ENCODE measurements at regions not wholly inside any gene's neighbourhood (a gene's known extent, or its start where the extent isn't known, plus 50 kb on each side); places are given as distances from the start of the nearest gene placed in this dataset.

- TF ChIP-seq, protein P1, sequence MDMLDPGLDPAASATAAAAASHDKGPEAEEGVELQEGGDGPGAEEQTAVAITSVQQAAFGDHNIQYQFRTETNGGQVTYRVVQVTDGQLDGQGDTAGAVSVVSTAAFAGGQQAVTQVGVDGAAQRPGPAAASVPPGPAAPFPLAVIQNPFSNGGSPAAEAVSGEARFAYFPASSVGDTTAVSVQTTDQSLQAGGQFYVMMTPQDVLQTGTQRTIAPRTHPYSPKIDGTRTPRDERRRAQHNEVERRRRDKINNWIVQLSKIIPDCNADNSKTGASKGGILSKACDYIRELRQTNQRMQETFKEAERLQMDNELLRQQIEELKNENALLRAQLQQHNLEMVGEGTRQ (IDR thresholded peaks at IDR 0.05) = no peak
- TF ChIP-seq CTCF (IDR thresholded peaks at IDR 0.05) (no peak), REST (IDR thresholded peaks at IDR 0.05) (no peak), EHMT2 (IDR thresholded peaks at IDR 0.05; ENCODE audit: low read depth) (no peak), HDAC2 (IDR thresholded peaks at IDR 0.05) (no peak)
These were observed 217.5 kb downstream of the DRD1 start (continued) for GRCh38 chr5:175226506-175226905.

GRCh38 chr5:175223291-175223690, 220.7 kb downstream of the DRD1 start:
- Histone ChIP-seq H3K4me3 (no peak overlapping the region), H3K9me3 (no peaks in the 10 kb centered on the region), H3K27ac (no peak overlapping the region), H3K4me2 (no peak overlapping the region), H3K4me1 (peaks cover 7% of the 10 kb centered on the region; the same call in 1 of the 3 replicates)
- FAIRE-seq (no peak), DNase-seq (ENCODE audit: low read depth in 1 of 2, low spot score in 1 of 2) (no peak), ATAC-seq (no peak)
- ChIA-PET POLR2A (no interaction called here), CTCF (interaction anchor here (0.9 to 2.1 kb wide), 3 partner anchors 12 to 107 kb away, joined by 3 to 9 read pairs (median 5); no protein-coding TSS in a partner anchor)
- no peak for TF ChIP-seq HMGXB4 (CRISPR knock-in tag; IDR thresholded peaks at IDR 0.05; ENCODE audit: borderline replicate concordance)
- no peak for TF ChIP-seq NFE2L2 (conservative IDR thresholded peaks at IDR 0.05; ENCODE audit: low read length)
- TF ChIP-seq MAFK (IDR thresholded peaks at IDR 0.05; ENCODE audit: partially characterized antibody) = no peak
- TF ChIP-seq BCL3 (IDR thresholded peaks at IDR 0.05) = no peak
- TF ChIP-seq HOXB13 (CRISPR knock-in tag; IDR thresholded peaks at IDR 0.05; ENCODE audit: low read depth) = no peak
- TF ChIP-seq RARB (CRISPR knock-in tag; IDR thresholded peaks at IDR 0.05) = no peak
- TF ChIP-seq HOXA7 (CRISPR knock-in tag; IDR thresholded peaks at IDR 0.05) = no peak
- no peak for TF ChIP-seq E2F6 (IDR thresholded peaks at IDR 0.05; ENCODE audit: borderline replicate concordance, low read depth)
- TF ChIP-seq TFCP2L1 (CRISPR knock-in tag; IDR thresholded peaks at IDR 0.05) = no peak
- TF ChIP-seq NPAS2 (CRISPR knock-in tag; IDR thresholded peaks at IDR 0.05; ENCODE audit: borderline replicate concordance) = no peak
- TF ChIP-seq CHD2 (IDR thresholded peaks at IDR 0.05; ENCODE audit: low read length, partially characterized antibody) = no peak
- TF ChIP-seq GATA3 (IDR thresholded peaks at IDR 0.05; ENCODE audit: borderline replicate concordance) = no peak
- no peak for TF ChIP-seq EHF (CRISPR knock-in tag; IDR thresholded peaks at IDR 0.05)
- TF ChIP-seq FOXS1 (CRISPR knock-in tag; IDR thresholded peaks at IDR 0.05) = no peak
- TF ChIP-seq, protein P2, sequence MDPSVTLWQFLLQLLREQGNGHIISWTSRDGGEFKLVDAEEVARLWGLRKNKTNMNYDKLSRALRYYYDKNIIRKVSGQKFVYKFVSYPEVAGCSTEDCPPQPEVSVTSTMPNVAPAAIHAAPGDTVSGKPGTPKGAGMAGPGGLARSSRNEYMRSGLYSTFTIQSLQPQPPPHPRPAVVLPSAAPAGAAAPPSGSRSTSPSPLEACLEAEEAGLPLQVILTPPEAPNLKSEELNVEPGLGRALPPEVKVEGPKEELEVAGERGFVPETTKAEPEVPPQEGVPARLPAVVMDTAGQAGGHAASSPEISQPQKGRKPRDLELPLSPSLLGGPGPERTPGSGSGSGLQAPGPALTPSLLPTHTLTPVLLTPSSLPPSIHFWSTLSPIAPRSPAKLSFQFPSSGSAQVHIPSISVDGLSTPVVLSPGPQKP (IDR thresholded peaks at IDR 0.05; ENCODE audit: low read depth, low read length) = no peak
- TF ChIP-seq REST (IDR thresholded peaks at IDR 0.05) = no peak
- no peak for TF ChIP-seq POLR2A (IDR thresholded peaks at IDR 0.05; ENCODE audit: low read length)
- 39% methylated on average over 7 of the region's 7 CpGs for WGBS (ENCODE audit: missing lambda C conversion rate)

Data from A549 (cell line).